GM23338 (cell line): ENCODE measurements at regions not wholly inside any gene's neighbourhood (a gene's known extent, or its start where the extent isn't known, plus 50 kb on each side); places are given as distances from the start of the nearest gene placed in this dataset.

ENCODE experiments used
- ATAC-seq: fragments of 200-7000 bp; cut with Tn5 transposase; 3 replicates; pipeline ENCODE4 v1.9.1; 2020
- DNase-seq: peaks from one replicate; pipeline ENCODE4 v3.0.0-alpha.2; 2015; ENCODE audit warnings: low spot score
- H2AFZ ChIP-seq: fragments of 200-600 bp; sonication (generic); 2 replicates; pipeline ENCODE4 v1.8.0; 2016; ENCODE audit warnings: antibody characterized with exemption, mild to moderate bottlenecking, moderate library complexity
- H3F3A ChIP-seq: fragments of 200-600 bp; sonication (generic); replicated peaks from 2 replicates; pipeline ENCODE4 v1.8.0; 2017; ENCODE audit warnings: antibody characterized with exemption, mixed run types, low read depth
- H3K27ac ChIP-seq: fragments of 200-600 bp; sonication (generic); 2 replicates; pipeline ENCODE4 v1.6.1; 2016; ENCODE audit warnings: low read depth
- H3K27me3 ChIP-seq: fragments of 200-600 bp; sonication (generic); 2 replicates; pipeline ENCODE4 v1.8.0; 2016; ENCODE audit warnings: mild to moderate bottlenecking, mixed run types, moderate library complexity; ENCODE audit not compliant: insufficient read depth
- H3K36me3 ChIP-seq: fragments of 200-600 bp; sonication (generic); 2 replicates; pipeline ENCODE4 v1.8.0; 2016; ENCODE audit warnings: mild to moderate bottlenecking; ENCODE audit not compliant: insufficient read depth
- H3K4me1 ChIP-seq: fragments of 200-600 bp; sonication (generic); 2 replicates; pipeline ENCODE4 v1.8.0; 2016; ENCODE audit warnings: mild to moderate bottlenecking, moderate library complexity; ENCODE audit not compliant: insufficient read depth
- H3K4me2 ChIP-seq: fragments of 200-600 bp; sonication (generic); 2 replicates; pipeline ENCODE4 v1.7.1; 2017; ENCODE audit warnings: mixed run types
- H3K4me3 ChIP-seq: fragments of 200-600 bp; sonication (generic); 2 replicates; pipeline ENCODE4 v1.6.1; 2016; ENCODE audit warnings: mixed run types
- H3K79me2 ChIP-seq: fragments of 200-600 bp; sonication (generic); replicated peaks from 2 replicates; pipeline ENCODE4 v1.8.0; 2017; ENCODE audit warnings: mild to moderate bottlenecking; ENCODE audit not compliant: insufficient read depth
- H3K9me2 ChIP-seq: fragments of 200-600 bp; sonication (generic); 2 replicates; pipeline ENCODE4 v1.8.0; 2017; ENCODE audit not compliant: insufficient read depth
- H4K20me1 ChIP-seq: fragments of 200-600 bp; sonication (generic); replicated peaks from 2 replicates; pipeline ENCODE4 v1.8.0; 2017; ENCODE audit warnings: mild to moderate bottlenecking; ENCODE audit not compliant: insufficient read depth
- H3K27ac Mint-ChIP-seq: 2 replicates; pipeline ENCODE4 v1.8.0; 2020; ENCODE audit warnings: inconsistent platforms, mild to moderate bottlenecking, moderate library complexity, mixed read lengths
- H3K27me3 Mint-ChIP-seq: 3 replicates; pipeline ENCODE4 v1.8.0; 2022; ENCODE audit warnings: low read depth, mild to moderate bottlenecking, moderate library complexity, mixed read lengths, inconsistent platforms; ENCODE audit not compliant: insufficient read depth, poor library complexity
- H3K36me3 Mint-ChIP-seq: 3 replicates; pipeline ENCODE4 v1.8.0; 2021; ENCODE audit warnings: low read depth, mild to moderate bottlenecking, inconsistent platforms, moderate library complexity, mixed read lengths
- H3K4me1 Mint-ChIP-seq: 3 replicates; pipeline ENCODE4 v1.8.0; 2020; ENCODE audit warnings: mild to moderate bottlenecking, inconsistent platforms, mixed read lengths
- H3K4me3 Mint-ChIP-seq: 3 replicates; pipeline ENCODE4 v1.8.0; 2021; ENCODE audit warnings: moderate library complexity, mild to moderate bottlenecking, inconsistent platforms, mixed read lengths
- H3K9me3 Mint-ChIP-seq: 3 replicates; pipeline ENCODE4 v1.8.0; 2020; ENCODE audit warnings: moderate library complexity, mild to moderate bottlenecking, inconsistent platforms, mixed read lengths
- CREB1 ChIP-seq: fragments of 250-450 bp; sonication (Bioruptor Pico); IDR thresholded peaks from 2 replicates; pipeline ENCODE4 v1.5.0; 2020; ENCODE audit warnings: low read depth, mild to moderate bottlenecking, moderate library complexity
- ETS1 ChIP-seq: IDR thresholded peaks from 2 replicates; pipeline ENCODE4 v1.6.1; 2016; ENCODE audit warnings: antibody characterized with exemption
- EZH2phosphoT487 ChIP-seq: fragments of 200-600 bp; sonication (generic); IDR thresholded peaks from one replicate; pipeline ENCODE4 v1.8.1; 2018; ENCODE audit warnings: antibody characterized with exemption; ENCODE audit not compliant: unreplicated experiment
- JUNB ChIP-seq: IDR thresholded peaks from one replicate; pipeline ENCODE4 v1.6.1; 2016; ENCODE audit warnings: antibody characterized with exemption; ENCODE audit not compliant: unreplicated experiment
- NANOG ChIP-seq: IDR thresholded peaks from 2 replicates; pipeline ENCODE4 v1.6.1; 2016; ENCODE audit warnings: antibody characterized with exemption, borderline replicate concordance
- POLR2AphosphoS5 ChIP-seq: IDR thresholded peaks from 2 replicates; pipeline ENCODE4 v1.6.1; 2016; ENCODE audit warnings: antibody characterized with exemption, low read depth
- STAT1 ChIP-seq: IDR thresholded peaks from one replicate; pipeline ENCODE4 v1.6.1; 2016; ENCODE audit warnings: antibody characterized with exemption; ENCODE audit not compliant: unreplicated experiment
- ZNF331 ChIP-seq: fragments of 250-450 bp; sonication (Bioruptor Pico); IDR thresholded peaks from 2 replicates; pipeline ENCODE4 v1.5.0; 2020; ENCODE audit warnings: low read depth, mild to moderate bottlenecking, moderate library complexity
- ZNF462 ChIP-seq: fragments of 250-450 bp; sonication (Bioruptor Pico); IDR thresholded peaks from 2 replicates; pipeline ENCODE4 v1.5.0; 2020; ENCODE audit warnings: mild to moderate bottlenecking, moderate library complexity
- TF ChIP-seq, protein P1 (sequence below), 2 experiments: fragments of 200-600 bp in 1 of 2; sonication (generic) in 1 of 2; conservative IDR thresholded peaks; 2 replicates each; pipeline versions ENCODE4 v1.5.1 to v1.6.1; 2016 to 2017; ENCODE audit warnings: antibody characterized with exemption in 2 of 2, low read depth in 2 of 2, mild to moderate bottlenecking in 2 of 2, moderate library complexity in 1 of 2

GRCh38 chr14:97283426-97283825 is 486.2 kb downstream of the VRK1 start:
- H3K27ac Mint-ChIP-seq = no peak overlapping the region

GRCh38 chr14:97283841-97284240 is 486.7 kb downstream of the VRK1 start:
- H3K27ac Mint-ChIP-seq = no peak overlapping the region
- TF ChIP-seq STAT1 (no peak), POLR2AphosphoS5 (no peak), CREB1 (CRISPR knock-in tag) (no peak), ETS1 (no peak), EZH2phosphoT487 (no peak), NANOG (no peak), ZNF462 (CRISPR knock-in tag) (no peak), JUNB (no peak), ZNF331 (CRISPR knock-in tag) (no peak)
- TF ChIP-seq, protein P1, sequence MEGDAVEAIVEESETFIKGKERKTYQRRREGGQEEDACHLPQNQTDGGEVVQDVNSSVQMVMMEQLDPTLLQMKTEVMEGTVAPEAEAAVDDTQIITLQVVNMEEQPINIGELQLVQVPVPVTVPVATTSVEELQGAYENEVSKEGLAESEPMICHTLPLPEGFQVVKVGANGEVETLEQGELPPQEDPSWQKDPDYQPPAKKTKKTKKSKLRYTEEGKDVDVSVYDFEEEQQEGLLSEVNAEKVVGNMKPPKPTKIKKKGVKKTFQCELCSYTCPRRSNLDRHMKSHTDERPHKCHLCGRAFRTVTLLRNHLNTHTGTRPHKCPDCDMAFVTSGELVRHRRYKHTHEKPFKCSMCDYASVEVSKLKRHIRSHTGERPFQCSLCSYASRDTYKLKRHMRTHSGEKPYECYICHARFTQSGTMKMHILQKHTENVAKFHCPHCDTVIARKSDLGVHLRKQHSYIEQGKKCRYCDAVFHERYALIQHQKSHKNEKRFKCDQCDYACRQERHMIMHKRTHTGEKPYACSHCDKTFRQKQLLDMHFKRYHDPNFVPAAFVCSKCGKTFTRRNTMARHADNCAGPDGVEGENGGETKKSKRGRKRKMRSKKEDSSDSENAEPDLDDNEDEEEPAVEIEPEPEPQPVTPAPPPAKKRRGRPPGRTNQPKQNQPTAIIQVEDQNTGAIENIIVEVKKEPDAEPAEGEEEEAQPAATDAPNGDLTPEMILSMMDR (conservative IDR thresholded peaks at IDR 0.05; ENCODE audit: low read depth in 2 of 2) = no peak

More at GRCh38 chr14:97283426-97283825, 486.2 kb downstream of the VRK1 start:
- ATAC-seq = no peak
- Mint-ChIP-seq H3K4me1 (peaks cover 30% of the 10 kb centered on the region), H3K9me3 (no peaks in the 10 kb centered on the region), H3K27me3 (peaks cover 4% of the 10 kb centered on the region), H3K4me3 (no peak overlapping the region), H3K36me3 (no peaks in the 10 kb centered on the region)
- no peak for TF ChIP-seq CREB1 (CRISPR knock-in tag)
- no peak for TF ChIP-seq EZH2phosphoT487
- no peak for TF ChIP-seq JUNB
- H3K36me3 ChIP-seq = no peaks in the 10 kb centered on the region
- no peaks in the 10 kb centered on the region for H3F3A ChIP-seq
- H3K79me2 ChIP-seq = no peaks in the 10 kb centered on the region
- no peak overlapping the region for H3K4me2 ChIP-seq
- no peaks in the 10 kb centered on the region for H3K27me3 ChIP-seq
- no peak overlapping the region for H3K27ac ChIP-seq
- H3K4me1 ChIP-seq = peaks cover 12% of the 10 kb centered on the region
- H3K9me2 ChIP-seq = peaks cover 9% of the 10 kb centered on the region
- no peaks in the 10 kb centered on the region for H4K20me1 ChIP-seq
- no peak overlapping the region for H2AFZ ChIP-seq
- no peak overlapping the region for H3K4me3 ChIP-seq
- DNase-seq = no peak

More at GRCh38 chr14:97283841-97284240, 486.7 kb downstream of the VRK1 start:
- peaks cover 9% of the 10 kb centered on the region for H3K9me2 ChIP-seq
- no peaks in the 10 kb centered on the region for H3K36me3 ChIP-seq
- no peak overlapping the region for H3K27ac ChIP-seq
- H3K4me1 ChIP-seq = peaks cover 12% of the 10 kb centered on the region
- Mint-ChIP-seq H3K27me3 (peaks cover 4% of the 10 kb centered on the region), H3K36me3 (no peaks in the 10 kb centered on the region), H3K9me3 (no peaks in the 10 kb centered on the region), H3K4me3 (no peak overlapping the region), H3K4me1 (peaks cover 26% of the 10 kb centered on the region)
- H4K20me1 ChIP-seq = no peaks in the 10 kb centered on the region
- no peak overlapping the region for H2AFZ ChIP-seq
- ATAC-seq (no peak), DNase-seq (no peak)
- no peaks in the 10 kb centered on the region for H3K79me2 ChIP-seq
- no peaks in the 10 kb centered on the region for H3K27me3 ChIP-seq
- H3F3A ChIP-seq = no peaks in the 10 kb centered on the region
- H3K4me3 ChIP-seq = no peak overlapping the region
- H3K4me2 ChIP-seq = no peak overlapping the region
